ENCODE measurements at regions not wholly inside any gene's neighbourhood (a gene's known extent, or its start where the extent isn't known, plus 50 kb on each side); places are given as distances from the start of the nearest gene placed in this dataset.
"Not testable (repeated sequence)": the region's sequence is repeated elsewhere in the genome, so short reads cannot be mapped to it uniquely, and the experiment has no call there.

DNA sequence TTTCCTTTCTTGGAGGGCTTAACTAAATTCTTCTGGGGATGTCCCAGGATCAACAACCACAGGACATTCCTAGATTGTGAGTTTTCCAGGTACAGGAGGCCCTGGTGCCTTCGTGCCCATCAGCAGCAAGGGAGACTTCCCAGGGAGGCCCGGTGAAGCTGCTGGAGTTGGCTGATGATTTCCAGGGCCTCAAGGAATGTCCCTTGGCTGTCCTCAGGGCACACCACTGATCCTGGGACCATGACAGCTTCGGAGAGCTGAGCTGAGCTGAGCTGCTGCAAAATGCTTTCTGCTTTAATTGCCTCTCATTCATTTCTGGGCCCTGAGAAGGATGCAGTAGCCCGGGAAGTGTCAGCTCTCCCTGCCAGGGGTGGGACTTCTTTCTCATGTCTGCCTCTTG lies 79.4 kb upstream of the ALDH3B2 start:
- not testable (repeated sequence) for TF ChIP-seq POLR2AphosphoS5 (IDR thresholded peaks at IDR 0.05; ENCODE audit: low read depth, low read length); CTCF (IDR thresholded peaks at IDR 0.05 in 2 of 3, conservative IDR thresholded peaks at IDR 0.05 in 1 of 3; ENCODE audit: borderline replicate concordance in 1 of 3, insufficient read depth in 1 of 3, low read depth in 2 of 3, low read length in 2 of 3); POLR2A (IDR thresholded peaks at IDR 0.05; ENCODE audit: borderline replicate concordance, extremely low read depth, insufficient read depth, insufficient read length); ELF1 (IDR thresholded peaks at IDR 0.05; ENCODE audit: borderline replicate concordance, low read depth)

All from HCT116 (cell line).